ENCODE measurements at regions not wholly inside any gene's neighbourhood (a gene's known extent, or its start where the extent isn't known, plus 50 kb on each side); places are given as distances from the start of the nearest gene placed in this dataset.

DNA sequence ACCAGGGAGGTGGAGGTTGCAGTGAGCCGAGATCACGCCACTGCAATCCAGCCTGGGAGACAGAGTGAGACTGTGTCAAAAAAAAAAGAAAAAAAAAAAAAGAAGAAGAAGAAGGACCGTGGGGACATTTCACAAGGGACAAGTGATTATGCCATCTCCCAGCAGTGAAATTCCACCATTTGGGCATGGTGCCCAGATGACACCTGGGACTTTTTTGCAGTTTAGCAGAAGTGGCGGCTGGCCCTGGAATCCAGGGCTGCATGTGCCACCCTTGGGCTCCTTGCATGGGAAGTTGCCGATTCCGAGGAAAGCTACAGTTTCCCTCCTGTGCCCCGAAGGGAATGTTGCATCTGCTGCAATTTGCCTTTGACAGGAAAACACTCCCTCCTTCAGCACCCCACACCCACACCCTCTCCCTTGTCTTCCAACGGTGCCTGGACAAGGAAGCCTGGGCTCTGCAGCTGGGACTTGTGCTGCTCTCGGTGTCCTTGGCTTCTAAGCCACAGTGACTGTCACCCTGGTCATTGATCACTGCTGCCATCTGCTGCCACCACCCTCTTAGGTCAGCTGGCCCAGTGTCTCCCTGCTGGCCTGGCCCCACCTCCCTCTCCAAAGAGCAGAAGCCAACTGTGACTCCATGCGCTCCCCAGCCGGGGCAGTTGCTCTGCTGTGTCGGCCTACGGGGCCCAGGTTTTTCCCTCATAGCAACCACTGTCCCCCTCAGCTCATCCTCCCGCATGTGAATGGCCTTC is 56.4 kb upstream of the LRRC30 start:
- TF ChIP-seq CTCF (IDR thresholded peaks at IDR 0.05; ENCODE audit: low read length) (no peak), EZH2phosphoT487 (IDR thresholded peaks at IDR 0.05; ENCODE audit: low read length) (no peak)
